ENCODE measurements at regions not wholly inside any gene's neighbourhood (a gene's known extent, or its start where the extent isn't known, plus 50 kb on each side); places are given as distances from the start of the nearest gene placed in this dataset.
"Not testable (repeated sequence)": the region's sequence is repeated elsewhere in the genome, so short reads cannot be mapped to it uniquely, and the experiment has no call there.

GRCh38 chr4:98828801-98829200, 100.1 kb downstream of the EIF4E start:
- no peak for TF ChIP-seq CTCF (IDR thresholded peaks at IDR 0.05; ENCODE audit: insufficient read depth, low read depth, low read length)
- TF ChIP-seq EZH2 (IDR thresholded peaks at IDR 0.05; ENCODE audit: insufficient read depth, low read length) = no peak
- H3K9me3 Mint-ChIP-seq (ENCODE audit: unreplicated experiment) = no peaks in the 10 kb centered on the region
- FAIRE-seq = no peak
- H3K4me2 ChIP-seq (ENCODE audit: low read length) = no peak overlapping the region
- no peaks in the 10 kb centered on the region for H3K36me3 Mint-ChIP-seq (ENCODE audit: low read depth, unreplicated experiment)
- H3K9me3 ChIP-seq (ENCODE audit: insufficient read depth, low read depth, low read length) = no peaks in the 10 kb centered on the region
- no peak overlapping the region for H2AFZ ChIP-seq (ENCODE audit: low read depth, low read length)
- peaks cover 4% of the 10 kb centered on the region for H3K4me1 Mint-ChIP-seq (ENCODE audit: low read depth, unreplicated experiment)
- no peak overlapping the region for H3K4me3 Mint-ChIP-seq (ENCODE audit: unreplicated experiment)
- H3K4me3 ChIP-seq (ENCODE audit: insufficient read depth, low read depth, low read length) = no peak overlapping the region
- no peak overlapping the region for H3K27ac Mint-ChIP-seq (ENCODE audit: unreplicated experiment)
- no peaks in the 10 kb centered on the region for H3K27me3 Mint-ChIP-seq (ENCODE audit: low read depth, unreplicated experiment)
- no peak for DNase-seq (ENCODE audit: low read depth)
- no peak overlapping the region for H3K27ac ChIP-seq (ENCODE audit: low read depth, low read length)
- H3K36me3 ChIP-seq (ENCODE audit: insufficient read depth, low read length) = no peaks in the 10 kb centered on the region
- no peaks in the 10 kb centered on the region for H3K79me2 ChIP-seq (ENCODE audit: insufficient read depth, low read length)
- no peaks in the 10 kb centered on the region for H3K4me1 ChIP-seq (ENCODE audit: insufficient read depth, low read length)
- H4K20me1 ChIP-seq (ENCODE audit: insufficient read depth, low read length) = no peaks in the 10 kb centered on the region
- no peak overlapping the region for H3K9ac ChIP-seq (ENCODE audit: low read length)
- no peaks in the 10 kb centered on the region for H3K27me3 ChIP-seq (ENCODE audit: insufficient read depth, low read length)

- Histone ChIP-seq H3K4me3 (ENCODE audit: insufficient read depth, low read depth, low read length) (no peak overlapping the region), H3K4me2 (ENCODE audit: low read length) (no peak overlapping the region), H3K9ac (ENCODE audit: low read length) (no peak overlapping the region), H3K27me3 (ENCODE audit: insufficient read depth, low read length) (no peaks in the 10 kb centered on the region), H3K9me3 (ENCODE audit: insufficient read depth, low read depth, low read length) (no peaks in the 10 kb centered on the region), H3K27ac (ENCODE audit: low read depth, low read length) (no peak overlapping the region), H3K36me3 (ENCODE audit: insufficient read depth, low read length) (no peaks in the 10 kb centered on the region), H3K79me2 (ENCODE audit: insufficient read depth, low read length) (no peaks in the 10 kb centered on the region), H4K20me1 (ENCODE audit: insufficient read depth, low read length) (no peaks in the 10 kb centered on the region), H3K4me1 (ENCODE audit: insufficient read depth, low read length) (no peaks in the 10 kb centered on the region), H2AFZ (ENCODE audit: low read depth, low read length) (no peak overlapping the region)
- no peaks in the 10 kb centered on the region for H3K27me3 Mint-ChIP-seq (ENCODE audit: low read depth, unreplicated experiment)
- H3K4me3 Mint-ChIP-seq (ENCODE audit: unreplicated experiment) = no peak overlapping the region
- no peaks in the 10 kb centered on the region for H3K36me3 Mint-ChIP-seq (ENCODE audit: low read depth, unreplicated experiment)
- DNase-seq (ENCODE audit: low read depth) (no peak), FAIRE-seq (no peak)
- no peak overlapping the region for H3K27ac Mint-ChIP-seq (ENCODE audit: unreplicated experiment)
- TF ChIP-seq CTCF (IDR thresholded peaks at IDR 0.05; ENCODE audit: insufficient read depth, low read depth, low read length) (no peak), EZH2 (IDR thresholded peaks at IDR 0.05; ENCODE audit: insufficient read depth, low read length) (no peak)
- H3K9me3 Mint-ChIP-seq (ENCODE audit: unreplicated experiment) = no peaks in the 10 kb centered on the region
- no peaks in the 10 kb centered on the region for H3K4me1 Mint-ChIP-seq (ENCODE audit: low read depth, unreplicated experiment)
Measured at GRCh38 chr4:98827661-98828060, 101.3 kb downstream of the EIF4E start.

GRCh38 chr4:98822144-98822543, 106.8 kb downstream of the EIF4E start:
- no peaks in the 10 kb centered on the region for H4K20me1 ChIP-seq (ENCODE audit: insufficient read depth, low read length)
- H3K27ac Mint-ChIP-seq (ENCODE audit: unreplicated experiment) = no peak overlapping the region
- no peak overlapping the region for H3K4me3 ChIP-seq (ENCODE audit: insufficient read depth, low read depth, low read length)
- H3K9me3 Mint-ChIP-seq (ENCODE audit: unreplicated experiment) = peaks cover 2% of the 10 kb centered on the region
- H3K4me3 Mint-ChIP-seq (ENCODE audit: unreplicated experiment) = no peak overlapping the region
- no peaks in the 10 kb centered on the region for H3K4me1 ChIP-seq (ENCODE audit: insufficient read depth, low read length)
- no peaks in the 10 kb centered on the region for H3K79me2 ChIP-seq (ENCODE audit: insufficient read depth, low read length)
- DNase-seq (ENCODE audit: low read depth) (no peak), FAIRE-seq (no peak)
- no peak for TF ChIP-seq CTCF (IDR thresholded peaks at IDR 0.05; ENCODE audit: insufficient read depth, low read depth, low read length)
- TF ChIP-seq EZH2 (IDR thresholded peaks at IDR 0.05; ENCODE audit: insufficient read depth, low read length) = no peak
- H3K36me3 ChIP-seq (ENCODE audit: insufficient read depth, low read length) = no peaks in the 10 kb centered on the region
- no peaks in the 10 kb centered on the region for H3K27me3 ChIP-seq (ENCODE audit: insufficient read depth, low read length)
- no peaks in the 10 kb centered on the region for H3K9me3 ChIP-seq (ENCODE audit: insufficient read depth, low read depth, low read length)
- peaks cover 5% of the 10 kb centered on the region for H3K4me1 Mint-ChIP-seq (ENCODE audit: low read depth, unreplicated experiment)
- H3K27me3 Mint-ChIP-seq (ENCODE audit: low read depth, unreplicated experiment) = no peaks in the 10 kb centered on the region
- no peak overlapping the region for H3K9ac ChIP-seq (ENCODE audit: low read length)
- H2AFZ ChIP-seq (ENCODE audit: low read depth, low read length) = no peak overlapping the region
- H3K36me3 Mint-ChIP-seq (ENCODE audit: low read depth, unreplicated experiment) = no peaks in the 10 kb centered on the region
- no peak overlapping the region for H3K27ac ChIP-seq (ENCODE audit: low read depth, low read length)
- H3K4me2 ChIP-seq (ENCODE audit: low read length) = no peak overlapping the region

- H3K4me3 ChIP-seq (ENCODE audit: insufficient read depth, low read depth, low read length); H3K36me3 Mint-ChIP-seq (ENCODE audit: low read depth, unreplicated experiment); H3K4me1 ChIP-seq (ENCODE audit: insufficient read depth, low read length); H3K36me3 ChIP-seq (ENCODE audit: insufficient read depth, low read length); H2AFZ ChIP-seq (ENCODE audit: low read depth, low read length); FAIRE-seq; H3K4me2 ChIP-seq (ENCODE audit: low read length); H4K20me1 ChIP-seq (ENCODE audit: insufficient read depth, low read length); H3K4me1 Mint-ChIP-seq (ENCODE audit: low read depth, unreplicated experiment); H3K9me3 ChIP-seq (ENCODE audit: insufficient read depth, low read depth, low read length); H3K9me3 Mint-ChIP-seq (ENCODE audit: unreplicated experiment); H3K79me2 ChIP-seq (ENCODE audit: insufficient read depth, low read length); H3K27me3 ChIP-seq (ENCODE audit: insufficient read depth, low read length); H3K9ac ChIP-seq (ENCODE audit: low read length); DNase-seq (ENCODE audit: low read depth); H3K27me3 Mint-ChIP-seq (ENCODE audit: low read depth, unreplicated experiment); H3K27ac ChIP-seq (ENCODE audit: low read depth, low read length); H3K27ac Mint-ChIP-seq (ENCODE audit: unreplicated experiment); H3K4me3 Mint-ChIP-seq (ENCODE audit: unreplicated experiment): not testable (repeated sequence)
Measured at GRCh38 chr4:98818116-98818515, 110.8 kb downstream of the EIF4E start.
